Activated CD4-positive, alpha-beta T cell treated with anti-CD3 and anti-CD28 coated beads, Interleukin-2, Interleukin-4, amounts not matched to agents 100 ng/mL and 50 ng/mL, durations not matched to agents 16 hours and 8 hours (primary cell): ENCODE measurements at regions not wholly inside any gene's neighbourhood (a gene's known extent, or its start where the extent isn't known, plus 50 kb on each side); places are given as distances from the start of the nearest gene placed in this dataset.

Experiments used
- DNase-seq: peaks from one replicate; pipeline ENCODE4 v3.0.0-alpha.2; 2020; ENCODE audit warnings: low spot score

DNA sequence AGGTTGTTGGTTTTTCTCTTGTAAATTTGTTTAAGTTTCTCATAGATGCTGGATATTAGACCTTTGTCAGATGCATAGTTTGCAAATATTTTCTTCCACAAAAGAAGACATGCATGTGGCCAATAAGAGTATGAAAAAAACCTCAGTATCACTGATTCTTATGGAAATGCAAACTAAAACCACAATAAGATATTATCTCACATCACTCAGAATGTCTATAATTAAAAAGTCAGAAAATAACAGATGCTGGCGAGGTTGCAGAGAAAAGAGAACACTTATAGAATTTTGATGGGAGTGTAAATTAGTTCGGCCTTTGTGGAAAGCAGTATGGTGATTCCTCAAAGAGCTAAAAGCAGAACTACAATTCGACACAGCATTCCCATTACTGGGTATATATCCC, 1355.6 kb downstream of the FAM133A start:
- DNase-seq: no peak

DNA sequence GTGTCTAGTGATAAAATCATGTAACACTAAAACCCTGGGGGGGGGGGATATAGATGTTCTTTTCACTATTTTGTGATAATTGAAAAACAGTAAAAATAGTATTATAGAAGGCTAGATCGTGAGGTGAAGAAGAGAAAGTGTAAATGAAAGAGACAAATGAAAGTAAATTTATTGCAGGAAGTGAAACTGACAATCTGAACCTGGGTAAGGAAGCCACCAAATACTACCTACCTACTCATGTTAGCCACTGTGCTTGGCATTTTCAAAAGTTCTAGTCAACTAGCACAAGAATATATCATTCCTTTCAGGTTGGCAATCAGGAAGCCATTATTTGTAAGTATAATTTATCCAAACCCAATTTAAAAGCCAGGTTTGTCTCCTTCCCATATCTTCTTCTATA, 1366.1 kb downstream of the FAM133A start:
- no peak for DNase-seq

DNA sequence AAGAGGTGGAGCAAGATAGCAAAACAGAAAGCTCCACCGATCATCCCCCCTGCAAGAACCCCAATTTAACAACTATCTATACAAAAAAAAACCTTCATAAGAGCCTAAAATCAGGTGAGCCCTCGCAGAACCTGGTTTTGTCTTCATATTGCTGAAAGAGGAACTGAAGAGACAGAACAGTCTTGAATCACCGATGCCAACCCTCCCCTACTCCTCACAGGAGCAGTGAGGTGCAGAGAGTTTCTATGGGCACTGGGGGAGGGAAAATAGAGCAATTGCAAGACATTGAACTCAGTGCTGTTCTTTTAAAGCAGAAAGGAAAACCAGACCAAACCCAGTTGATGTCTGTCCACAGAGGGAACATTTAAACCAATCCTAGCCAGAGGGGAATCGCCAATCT, 1370.3 kb downstream of the FAM133A start:
- no peak for DNase-seq

DNA sequence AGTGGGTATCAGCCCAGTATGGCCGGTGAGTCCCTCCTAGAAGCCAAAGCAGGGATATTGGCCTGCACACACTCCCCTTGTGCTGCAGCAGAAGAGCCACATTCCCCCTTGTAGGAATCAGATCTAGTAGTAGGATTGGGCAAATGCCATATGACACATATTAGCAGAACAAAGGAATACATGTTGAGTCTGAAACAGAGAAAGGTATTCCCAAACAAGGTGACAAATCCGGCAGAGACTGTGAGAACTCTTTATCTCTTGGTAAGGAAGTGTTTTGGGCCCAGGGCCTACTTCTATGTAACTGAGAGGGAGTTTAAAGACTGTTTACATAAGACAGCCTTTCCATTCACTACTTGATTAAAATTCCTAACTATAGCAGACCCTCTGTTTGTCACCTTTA, 1382.0 kb downstream of the FAM133A start:
- DNase-seq: no peak

DNA sequence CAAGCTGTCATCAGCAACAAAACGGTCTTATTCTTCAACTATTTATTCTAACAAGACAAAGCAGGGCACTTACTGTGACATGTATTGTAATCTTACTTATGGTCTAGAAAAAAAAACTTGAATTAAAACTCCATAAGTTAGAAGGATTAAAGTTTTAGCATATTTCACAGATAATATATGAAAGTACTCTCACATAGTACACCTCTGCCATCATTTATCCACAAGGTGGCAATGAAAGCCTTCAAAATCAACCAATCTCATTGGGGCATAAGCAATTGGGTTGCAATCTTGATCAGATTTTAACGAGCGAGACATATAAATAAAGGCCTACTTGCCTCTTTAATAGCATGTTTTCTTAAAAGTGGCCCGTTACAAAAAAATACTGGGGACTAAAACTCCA, 1382.9 kb downstream of the FAM133A start:
- DNase-seq: no peak

DNA sequence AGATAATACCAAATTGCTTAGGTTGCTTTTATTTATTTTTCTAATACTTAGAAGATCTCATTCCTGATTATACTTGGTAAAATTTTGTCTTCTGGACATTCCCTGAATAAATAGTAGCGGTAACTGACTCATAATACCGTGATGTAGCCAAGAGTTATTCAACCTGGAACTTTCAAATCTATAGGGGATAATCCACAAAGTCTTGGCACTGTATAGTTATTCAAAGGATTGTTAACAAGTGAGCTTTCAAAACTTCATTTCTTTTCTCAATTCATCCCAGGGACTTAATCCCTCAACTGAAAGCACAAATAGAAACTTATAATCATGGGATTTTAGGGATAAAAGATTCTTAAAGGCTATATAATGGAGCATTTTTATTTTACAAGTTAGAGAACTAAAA, 1383.3 kb downstream of the FAM133A start:
- DNase-seq: no peak

DNA sequence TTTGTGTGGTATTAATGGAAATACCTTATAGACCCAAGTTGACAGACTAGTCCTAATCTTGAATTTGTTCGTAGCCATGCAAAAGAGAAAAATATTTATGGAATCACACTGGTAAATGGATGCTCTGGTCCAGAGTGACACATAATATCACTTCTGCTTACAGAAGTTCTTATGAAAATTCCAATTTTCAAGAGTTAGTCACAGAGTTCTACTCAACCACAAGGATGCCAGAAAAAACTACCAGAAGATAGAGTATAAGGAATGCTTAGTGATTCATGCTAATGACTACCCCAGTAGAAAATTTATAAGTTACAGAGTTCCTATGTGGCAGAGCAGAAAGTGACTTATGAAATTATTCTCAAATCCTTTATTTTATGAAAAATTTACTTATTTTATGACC, 1384.8 kb downstream of the FAM133A start:
- DNase-seq: no peak

DNA sequence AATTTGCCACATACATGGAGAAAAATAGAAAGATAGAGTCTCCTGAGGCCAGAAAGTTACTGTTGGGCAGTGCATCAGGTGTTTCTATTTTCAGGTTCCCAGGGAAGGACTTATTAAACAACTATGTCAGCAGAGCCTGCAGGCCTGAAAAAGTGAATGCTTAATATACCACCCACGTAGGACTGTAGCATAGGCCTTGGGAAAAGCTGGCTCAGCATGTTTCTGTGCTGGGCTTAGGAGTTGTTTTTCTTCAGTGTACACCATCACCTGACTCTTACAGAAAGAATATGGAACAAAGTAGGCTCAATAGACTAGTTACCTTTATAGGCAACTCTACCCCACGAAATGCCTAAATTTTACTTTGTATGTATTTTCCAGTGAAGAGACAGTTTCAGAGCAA, 1385.9 kb downstream of the FAM133A start:
- DNase-seq: no peak

DNA sequence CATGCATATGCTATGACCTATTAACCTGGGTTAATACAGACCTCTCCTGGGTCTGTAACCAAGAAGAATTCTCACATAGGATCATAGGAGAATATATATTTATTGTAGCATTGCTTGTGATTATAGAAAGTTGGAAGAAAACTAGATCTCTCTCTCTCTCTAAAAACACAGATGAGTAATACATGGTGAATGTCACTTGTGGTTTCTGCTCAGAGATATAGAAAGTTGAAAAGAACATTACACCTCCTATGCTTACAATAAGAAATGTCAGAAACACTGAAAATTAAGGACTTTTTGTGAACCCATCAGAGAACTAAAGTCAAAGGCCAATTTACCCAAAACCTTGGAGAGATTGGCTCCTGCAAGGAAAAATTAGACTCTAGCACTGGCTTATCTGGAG, 1389.5 kb downstream of the FAM133A start:
- no peak for DNase-seq

DNA sequence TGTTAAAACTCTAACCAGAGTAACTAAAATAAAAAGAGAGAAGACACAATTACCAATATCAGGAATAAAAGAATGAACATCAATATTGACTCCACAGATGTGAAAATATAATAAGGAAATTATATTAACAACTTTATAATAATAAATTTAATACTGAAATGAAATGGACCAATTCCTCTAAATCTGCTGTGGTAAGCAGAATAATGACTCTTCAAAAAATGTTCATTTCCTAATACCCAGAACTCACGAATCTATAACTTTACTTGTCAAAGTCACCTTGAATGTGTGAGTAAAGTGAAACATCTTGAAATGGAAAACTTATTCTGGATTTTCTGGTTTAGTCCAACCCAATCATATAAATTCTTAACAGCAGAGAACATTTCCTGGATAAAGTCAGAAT, 1391.1 kb downstream of the FAM133A start:
- no peak for DNase-seq

DNA sequence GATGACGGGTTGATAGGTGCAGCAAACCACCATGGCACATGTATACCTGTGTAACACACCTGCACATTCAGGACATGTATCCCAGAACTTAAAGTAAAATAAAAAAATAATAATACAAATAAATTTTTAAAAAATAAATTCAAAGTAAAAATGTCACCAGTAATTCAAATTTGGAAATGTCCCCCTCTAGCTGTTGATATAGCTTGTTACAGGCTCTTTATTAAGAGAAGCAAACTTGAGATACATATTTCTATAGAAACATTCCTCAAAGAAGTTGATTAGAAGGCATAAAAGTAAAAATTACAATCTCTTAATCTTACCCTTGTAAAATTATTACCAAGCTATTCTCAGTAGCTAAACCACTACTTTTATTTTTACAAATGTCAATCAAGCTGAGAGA, 1397.0 kb downstream of the FAM133A start:
- DNase-seq: no peak

DNA sequence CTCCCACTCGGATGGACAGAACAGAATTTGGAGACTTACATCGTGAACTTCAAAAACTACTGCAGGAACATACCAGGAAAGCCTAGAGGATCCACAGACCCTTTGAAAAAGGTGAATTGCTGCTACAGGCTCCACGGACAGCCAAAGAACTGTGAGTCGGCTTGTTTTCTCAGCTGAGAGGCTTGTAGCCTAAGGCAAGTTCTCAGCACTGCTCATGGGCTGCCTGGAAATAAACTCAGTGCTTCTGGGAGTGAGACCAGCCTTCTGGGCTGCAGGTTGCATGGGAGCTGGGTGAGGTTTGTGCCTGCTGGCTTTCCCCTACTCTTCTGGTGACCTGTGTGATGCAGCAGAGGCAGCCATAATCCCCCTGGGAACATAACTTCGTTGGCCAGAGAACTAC, 1397.6 kb downstream of the FAM133A start:
- DNase-seq: no peak

DNA sequence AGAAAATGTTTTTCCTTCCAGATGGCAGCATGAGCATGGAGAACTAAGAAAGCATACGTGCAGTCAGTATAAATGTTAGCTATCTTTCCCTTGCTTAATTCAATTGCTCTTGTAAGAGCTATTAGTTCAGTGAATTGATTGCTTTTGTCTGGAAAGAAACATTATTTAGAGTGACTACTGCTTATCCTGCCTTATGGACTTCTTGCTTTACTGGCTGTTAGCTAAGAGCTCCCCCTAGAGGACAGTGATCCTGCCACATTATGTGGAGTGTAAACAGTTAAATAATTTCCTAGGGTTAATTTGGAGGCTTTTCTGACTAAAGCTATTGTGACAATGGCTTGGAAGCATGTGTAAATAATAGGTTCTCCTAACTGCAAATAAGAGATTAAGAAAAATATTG, 1402.4 kb downstream of the FAM133A start:
- peak; percentile 52 for DNase-seq

DNA sequence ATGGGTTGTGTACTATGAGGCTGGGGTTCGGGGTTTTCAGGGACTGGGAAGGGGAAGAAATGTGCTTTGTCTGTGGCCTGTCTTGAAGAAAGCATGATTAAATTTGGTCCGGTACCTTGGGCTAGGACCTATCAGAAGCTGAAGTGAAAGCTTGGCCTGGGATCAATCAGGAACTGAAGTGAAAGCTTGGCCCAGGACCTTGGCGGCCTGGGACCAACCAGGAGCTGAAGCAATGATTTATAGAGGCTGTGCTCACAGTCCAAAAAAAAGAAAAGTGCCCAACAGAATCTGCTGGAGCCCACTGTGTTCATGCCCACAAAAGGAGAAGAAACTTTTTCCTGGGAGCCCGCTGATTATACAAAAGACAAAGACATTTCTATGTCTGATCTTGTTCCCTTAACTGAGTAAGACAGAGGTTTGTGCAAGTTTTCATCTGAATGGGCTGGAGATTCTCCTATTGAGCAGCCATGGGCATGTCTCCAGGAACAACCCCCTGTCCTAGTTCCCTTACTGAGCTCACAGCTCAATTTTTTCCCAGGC, 1427.9 kb downstream of the FAM133A start:
- no peak for DNase-seq

DNA sequence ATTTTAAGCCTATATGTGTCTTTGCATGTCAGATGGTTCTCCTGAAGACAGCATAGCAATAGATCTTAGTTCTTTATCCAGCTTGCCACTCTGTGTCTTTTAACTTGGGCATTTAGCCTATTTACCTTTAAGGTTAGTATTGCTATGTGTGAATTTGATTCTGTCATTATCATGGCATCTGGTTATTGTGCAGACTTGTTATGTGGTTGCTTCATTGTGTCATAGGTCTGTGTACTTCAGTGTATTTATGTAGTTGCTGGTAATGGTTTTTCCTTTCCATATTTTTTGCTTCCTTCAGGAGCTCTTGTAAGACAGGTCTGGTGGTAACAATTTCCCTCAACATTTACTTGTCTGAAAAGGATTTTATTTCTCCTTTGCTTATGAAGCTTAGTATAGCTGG, 1443.5 kb downstream of the FAM133A start:
- DNase-seq: no peak

DNA sequence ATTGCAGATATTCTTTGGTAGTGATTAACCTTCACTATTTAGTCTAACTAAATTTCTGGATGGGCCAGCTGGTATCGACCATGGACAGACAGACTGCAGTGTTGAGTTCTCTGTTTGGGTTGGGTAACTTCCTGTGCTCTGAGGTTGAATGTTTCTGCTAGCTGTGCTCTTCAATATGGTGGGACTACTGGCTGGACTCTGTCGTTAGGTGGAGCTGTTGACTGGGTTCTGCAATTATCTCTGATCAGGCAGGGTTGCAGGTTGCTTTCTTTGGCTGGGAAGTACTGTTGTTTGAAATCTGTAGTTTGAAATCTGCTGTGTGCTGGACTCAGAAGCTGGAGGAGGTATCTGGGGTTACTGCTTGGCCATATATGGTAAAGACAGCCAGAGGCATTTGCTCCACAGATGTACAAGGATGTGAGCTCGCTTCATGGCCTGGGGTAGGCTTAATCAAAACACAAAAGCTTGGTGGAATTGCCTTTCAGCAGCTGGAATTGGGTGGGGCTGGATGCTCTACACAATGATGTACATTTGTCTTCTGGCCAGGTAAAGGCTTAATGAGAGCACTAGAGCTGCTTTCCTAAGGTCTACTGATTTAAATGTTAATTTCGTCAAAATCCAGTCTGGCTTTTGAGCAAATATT, 1472.0 kb downstream of the FAM133A start:
- DNase-seq: no peak

DNA sequence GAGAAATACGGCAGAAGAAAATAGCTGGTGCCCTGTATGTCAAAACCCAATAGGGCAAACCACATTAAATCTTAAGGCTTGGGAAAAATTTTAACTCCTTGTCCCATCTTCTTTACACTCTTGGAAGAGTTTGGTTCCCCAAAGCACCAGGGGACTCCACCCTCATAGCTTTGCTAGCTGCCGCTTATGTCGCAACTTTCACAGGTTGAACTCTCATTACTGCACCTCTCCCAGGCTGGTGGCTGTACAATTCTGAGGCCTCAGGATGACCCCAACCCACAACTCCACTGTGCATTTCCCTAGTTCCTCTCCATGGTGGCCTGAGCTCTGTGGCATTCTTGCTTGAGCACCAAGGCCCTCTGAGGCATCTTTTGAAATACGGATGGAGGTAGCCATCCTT, 1478.8 kb downstream of the FAM133A start:
- no peak for DNase-seq

DNA sequence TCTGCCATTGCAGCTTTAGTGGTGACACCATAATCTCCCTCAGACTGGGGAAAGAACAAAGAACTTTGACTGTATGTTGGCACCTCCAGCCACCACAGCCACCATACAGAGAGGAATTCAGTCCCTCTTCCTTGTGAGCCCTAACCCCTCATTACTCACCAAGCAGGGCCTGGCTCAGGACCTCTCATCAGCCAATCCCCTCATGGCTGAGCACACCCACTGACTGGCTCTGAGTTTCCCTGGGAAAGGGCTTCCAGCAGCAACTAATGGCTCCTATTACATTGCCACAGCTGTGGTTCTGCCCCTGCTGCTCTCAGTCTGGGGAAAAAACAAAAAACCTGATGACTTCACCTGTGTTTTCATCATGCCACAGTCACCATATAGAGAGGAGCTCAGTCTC, 1482.6 kb downstream of the FAM133A start:
- no peak for DNase-seq
